Omental fat pad (tissue), 3 donors: ENCODE measurements at regions not wholly inside any gene's neighbourhood (a gene's known extent, or its start where the extent isn't known, plus 50 kb on each side); places are given as distances from the start of the nearest gene placed in this dataset.

Experiments
- ATAC-seq: fragments of 150-250 bp; one replicate; pipeline ENCODE4 v1.9.1; 2016; ENCODE audit warnings: mild to moderate bottlenecking, moderate library complexity; ENCODE audit not compliant: low FRiP score
- DNase-seq: peaks from one replicate; pipeline ENCODE4 v3.0.0-alpha.2; 2019; ENCODE audit warnings: low spot score
- CTCF ChIP-seq, 3 donors: fragments of 450-650 bp; IDR thresholded peaks; one replicate each; pipeline ENCODE4 v1.5.1; 2016 to 2017; ENCODE audit warnings: antibody characterized with exemption in 3 of 3, mild to moderate bottlenecking in 3 of 3, moderate library complexity in 2 of 3

DNA sequence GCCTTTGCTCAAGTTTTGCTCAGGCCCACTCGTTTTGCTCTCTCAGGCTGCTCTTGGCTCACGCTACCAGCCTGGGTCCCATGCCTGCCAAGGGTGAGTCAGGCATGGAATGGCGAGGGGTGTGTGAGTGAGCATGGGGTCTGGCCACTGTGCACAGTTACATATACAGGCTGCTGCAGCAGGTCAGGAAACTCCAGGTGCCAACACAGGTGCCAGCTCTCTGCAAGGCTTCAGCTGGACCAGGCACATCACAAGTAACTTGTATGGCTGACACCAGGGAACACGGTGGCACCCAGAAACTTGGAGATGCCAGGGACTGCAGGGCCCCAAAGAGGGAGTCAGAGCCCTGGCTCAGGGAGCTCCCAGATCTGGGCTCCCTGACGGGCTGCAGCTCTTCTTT, 146.8 kb downstream of the BTBD3 start:
- TF ChIP-seq CTCF (IDR thresholded peaks at IDR 0.05), result no peak
- no peak for ATAC-seq
- no peak for DNase-seq

GRCh38 chr20:12067686-12068085, 150.0 kb downstream of the BTBD3 start:
- DNase-seq, result no peak
- no peak for TF ChIP-seq CTCF (IDR thresholded peaks at IDR 0.05)
- no peak for ATAC-seq

- TF ChIP-seq CTCF (IDR thresholded peaks at IDR 0.05), result no peak
- DNase-seq, result no peak
- ATAC-seq, result no peak
Observed at GRCh38 chr20:12068121-12068520, 150.4 kb downstream of the BTBD3 start.

GRCh38 chr20:12069181-12069580, 151.5 kb downstream of the BTBD3 start:
- DNase-seq, result no peak
- TF ChIP-seq CTCF (IDR thresholded peaks at IDR 0.05), result no peak
- no peak for ATAC-seq

DNA sequence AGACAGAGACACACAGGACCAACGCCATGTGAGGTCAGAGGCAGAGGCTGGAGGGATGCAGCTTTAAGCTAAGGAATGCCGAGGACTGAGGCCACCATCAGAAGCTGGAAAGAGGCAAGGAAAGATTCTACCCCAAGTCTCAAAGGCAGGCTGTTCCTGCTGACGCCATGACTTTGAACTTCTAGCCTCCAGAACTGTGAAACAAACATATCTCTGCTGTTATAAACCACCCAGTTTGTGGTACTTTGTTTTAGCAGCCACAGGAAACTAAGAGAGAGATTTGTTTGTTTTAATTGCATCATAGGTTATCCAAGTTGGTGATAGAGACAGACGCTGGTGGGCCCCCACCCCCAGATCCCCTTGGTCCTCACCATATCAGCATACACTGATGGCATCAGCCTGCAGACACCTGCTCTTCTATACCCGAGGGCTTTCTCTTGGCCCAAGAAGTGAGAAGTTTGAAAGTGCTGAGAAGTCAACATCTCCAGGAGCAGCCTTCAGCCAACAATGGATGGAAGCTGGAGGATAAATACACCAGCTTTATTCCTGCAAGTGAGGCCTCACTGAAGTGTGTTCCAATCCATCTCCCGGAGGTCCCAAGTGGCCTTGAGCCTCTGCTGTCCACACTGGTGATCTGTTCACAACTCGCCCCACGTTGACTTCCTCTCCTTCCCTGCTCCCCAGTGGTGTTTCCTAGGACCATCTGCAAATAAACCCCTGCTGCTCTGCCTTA, 154.7 kb downstream of the BTBD3 start:
- TF ChIP-seq CTCF (IDR thresholded peaks at IDR 0.05), result no peak
- no peak for DNase-seq
- ATAC-seq, result no peak

DNA sequence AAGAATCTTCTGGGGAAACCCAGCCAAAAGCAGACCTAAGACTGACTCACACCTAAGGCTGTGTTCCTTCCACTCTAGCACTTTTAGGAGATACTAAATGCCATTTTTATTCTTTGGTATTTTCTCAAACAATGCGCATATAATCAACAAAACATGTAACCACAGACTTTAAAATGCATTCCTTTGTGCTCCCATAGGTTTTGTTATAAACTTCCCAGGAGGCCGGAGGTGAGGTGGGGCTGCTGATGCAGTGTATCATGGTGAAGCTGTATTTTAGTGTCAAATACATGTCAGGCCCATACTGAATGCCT, 155.2 kb downstream of the BTBD3 start:
- no peak for TF ChIP-seq CTCF (IDR thresholded peaks at IDR 0.05)
- DNase-seq, result no peak
- ATAC-seq, result no peak

GRCh38 chr20:12074111-12074655, 156.5 kb downstream of the BTBD3 start:
- TF ChIP-seq CTCF (IDR thresholded peaks at IDR 0.05), result no peak
- ATAC-seq (no peak), DNase-seq (no peak)
